ENCODE measurements at regions not wholly inside any gene's neighbourhood (a gene's known extent, or its start where the extent isn't known, plus 50 kb on each side); places are given as distances from the start of the nearest gene placed in this dataset.

DNA sequence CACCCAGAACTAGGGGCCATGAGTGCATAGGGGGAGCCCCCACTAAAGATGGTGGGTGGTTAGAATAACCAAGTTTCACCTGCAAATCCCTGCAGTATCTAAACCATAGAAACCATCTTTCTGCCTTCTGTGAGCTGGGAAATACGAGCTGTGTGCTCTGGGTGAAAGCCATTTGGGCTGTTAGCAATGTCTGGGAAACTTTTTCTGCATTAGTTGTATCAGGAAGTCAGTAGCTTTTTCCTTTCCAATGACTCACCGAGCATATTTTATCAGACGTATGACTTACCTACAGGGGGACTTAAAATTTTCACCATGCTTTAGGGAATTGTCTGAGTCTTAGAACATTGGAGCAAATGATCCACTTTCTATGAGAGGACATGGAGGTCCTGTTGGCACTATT is 584.0 kb downstream of the QKI start:
- intact Hi-C loops (cut with micrococcal nuclease; ENCODE audit: unreplicated experiment): no loop called here
- Mint-ChIP-seq H3K4me1 (ENCODE audit: low read depth, unreplicated experiment) (no peaks in the 10 kb centered on the region), H3K36me3 (ENCODE audit: insufficient read depth, unreplicated experiment) (no peaks in the 10 kb centered on the region), H3K27ac (ENCODE audit: unreplicated experiment) (no peak overlapping the region), H3K9me3 (ENCODE audit: low read depth, unreplicated experiment) (peaks cover 7% of the 10 kb centered on the region), H3K4me3 (ENCODE audit: low read depth, unreplicated experiment) (no peak overlapping the region), H3K27me3 (ENCODE audit: unreplicated experiment) (no peaks in the 10 kb centered on the region)
- TF ChIP-seq CTCF (IDR thresholded peaks at IDR 0.05; ENCODE audit: unreplicated experiment): no peak
- CTCF ChIA-PET: no interaction called here
- BruUV-seq (replicated peaks): no TSS peak
- no peak for DNase-seq

DNA sequence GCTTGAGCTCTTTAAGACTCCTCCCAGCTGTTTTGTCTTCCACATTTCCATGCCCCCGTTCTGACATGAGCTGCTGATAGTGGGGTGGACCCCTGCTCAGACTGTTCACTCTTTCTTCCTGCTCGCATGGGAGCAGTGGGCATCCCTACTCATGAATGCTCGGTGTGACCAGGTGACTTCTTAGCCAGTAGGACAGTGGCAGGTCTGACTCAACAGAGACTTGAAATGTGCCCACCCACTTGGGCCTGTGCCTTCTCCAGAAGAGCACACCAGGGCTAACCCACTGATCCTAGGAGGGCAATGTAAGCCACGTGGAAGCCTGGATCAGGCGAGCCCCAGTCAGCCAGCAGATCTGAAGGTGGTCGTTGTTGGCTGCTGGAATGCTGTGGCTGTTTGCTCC is 582.0 kb downstream of the QKI start:
- Mint-ChIP-seq H3K27ac (ENCODE audit: unreplicated experiment) (no peak overlapping the region), H3K9me3 (ENCODE audit: low read depth, unreplicated experiment) (peaks cover 7% of the 10 kb centered on the region), H3K36me3 (ENCODE audit: insufficient read depth, unreplicated experiment) (no peaks in the 10 kb centered on the region), H3K4me1 (ENCODE audit: low read depth, unreplicated experiment) (no peaks in the 10 kb centered on the region), H3K4me3 (ENCODE audit: low read depth, unreplicated experiment) (no peak overlapping the region), H3K27me3 (ENCODE audit: unreplicated experiment) (no peaks in the 10 kb centered on the region)
- BruUV-seq (replicated peaks): no TSS peak
- no peak for DNase-seq
- no peak for TF ChIP-seq CTCF (IDR thresholded peaks at IDR 0.05; ENCODE audit: unreplicated experiment)
- CTCF ChIA-PET: no interaction called here
- intact Hi-C loops (cut with micrococcal nuclease; ENCODE audit: unreplicated experiment): no loop called here

DNA sequence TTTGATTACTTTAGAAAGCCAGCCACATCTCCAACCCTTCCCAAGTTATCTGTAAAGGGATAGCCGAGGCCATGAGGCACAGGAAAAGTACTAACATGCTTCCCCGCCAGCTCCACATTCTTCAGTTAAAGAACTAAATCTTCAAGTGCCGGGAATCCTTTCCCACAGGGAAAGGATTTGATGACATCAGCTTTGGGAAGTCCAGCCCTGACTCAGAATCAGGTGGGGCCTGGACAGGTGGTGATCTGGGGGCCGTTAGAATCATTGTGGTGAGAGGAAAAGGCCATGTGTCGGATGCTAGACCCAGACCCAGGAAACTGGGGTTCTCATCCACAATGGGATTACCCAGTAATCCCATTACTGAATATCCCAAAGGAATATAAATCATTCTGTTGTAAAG is 580.0 kb downstream of the QKI start:
- no peak overlapping the region for H3K4me3 Mint-ChIP-seq (ENCODE audit: low read depth, unreplicated experiment)
- no peaks in the 10 kb centered on the region for H3K27me3 Mint-ChIP-seq (ENCODE audit: unreplicated experiment)
- CTCF ChIA-PET: no interaction called here
- no peaks in the 10 kb centered on the region for H3K4me1 Mint-ChIP-seq (ENCODE audit: low read depth, unreplicated experiment)
- no peak for TF ChIP-seq CTCF (IDR thresholded peaks at IDR 0.05; ENCODE audit: unreplicated experiment)
- no TSS peak for BruUV-seq (replicated peaks)
- no peak overlapping the region for H3K27ac Mint-ChIP-seq (ENCODE audit: unreplicated experiment)
- H3K36me3 Mint-ChIP-seq (ENCODE audit: insufficient read depth, unreplicated experiment): no peaks in the 10 kb centered on the region
- no peak for DNase-seq
- intact Hi-C loops (cut with micrococcal nuclease; ENCODE audit: unreplicated experiment): no loop called here
- peaks cover 7% of the 10 kb centered on the region for H3K9me3 Mint-ChIP-seq (ENCODE audit: low read depth, unreplicated experiment)

GRCh38 chr6:163992701-163993100 is 578.2 kb downstream of the QKI start:
- no peak overlapping the region for H3K4me3 Mint-ChIP-seq (ENCODE audit: low read depth, unreplicated experiment)
- CTCF ChIA-PET: no interaction called here

More at GRCh38 chr6:163992701-163993100, 578.2 kb downstream of the QKI start:
- intact Hi-C loops (cut with micrococcal nuclease; ENCODE audit: unreplicated experiment): no loop called here
- Mint-ChIP-seq H3K9me3 (ENCODE audit: low read depth, unreplicated experiment) (peaks cover 7% of the 10 kb centered on the region), H3K27me3 (ENCODE audit: unreplicated experiment) (no peaks in the 10 kb centered on the region), H3K27ac (ENCODE audit: unreplicated experiment) (no peak overlapping the region), H3K4me1 (ENCODE audit: low read depth, unreplicated experiment) (no peaks in the 10 kb centered on the region), H3K36me3 (ENCODE audit: insufficient read depth, unreplicated experiment) (no peaks in the 10 kb centered on the region)
- no TSS peak for BruUV-seq (replicated peaks)
- no peak for TF ChIP-seq CTCF (IDR thresholded peaks at IDR 0.05; ENCODE audit: unreplicated experiment)
- no peak for DNase-seq
